ENCODE measurements at regions not wholly inside any gene's neighbourhood (a gene's known extent, or its start where the extent isn't known, plus 50 kb on each side); places are given as distances from the start of the nearest gene placed in this dataset.

GRCh38 chr13:111555268-111555808 lies 234.9 kb downstream of the TEX29 start:
- TF ChIP-seq CTCF (conservative IDR thresholded peaks at IDR 0.05) = no peak
- no peak for TF ChIP-seq EZH2 (IDR thresholded peaks at IDR 0.05; ENCODE audit: low read depth)

Measured in PC-9 (cell line).